KMS-11 (cell line): ENCODE measurements at regions not wholly inside any gene's neighbourhood (a gene's known extent, or its start where the extent isn't known, plus 50 kb on each side); places are given as distances from the start of the nearest gene placed in this dataset.

Experiments used
- H2AFZ ChIP-seq: fragments of 200-600 bp; sonication (generic); 2 replicates; pipeline ENCODE4 v1.6.1; 2016; ENCODE audit warnings: antibody characterized with exemption, mixed run types, low read depth
- H3K27ac ChIP-seq: fragments of 200-600 bp; sonication (generic); 2 replicates; pipeline ENCODE4 v1.6.1; 2016; ENCODE audit warnings: mild to moderate bottlenecking, mixed run types
- H3K27me3 ChIP-seq: fragments of 200-600 bp; sonication (generic); 2 replicates; pipeline ENCODE4 v1.6.1; 2017; ENCODE audit warnings: mild to moderate bottlenecking, low read depth, mixed run types, moderate library complexity; ENCODE audit not compliant: insufficient read depth
- H3K36me3 ChIP-seq: fragments of 200-600 bp; sonication (generic); 2 replicates; pipeline ENCODE4 v1.6.1; 2017; ENCODE audit warnings: mild to moderate bottlenecking, mixed run types; ENCODE audit not compliant: insufficient read depth
- H3K4me1 ChIP-seq: fragments of 200-600 bp; sonication (generic); 2 replicates; pipeline ENCODE4 v1.6.1; 2016; ENCODE audit warnings: mild to moderate bottlenecking, low read depth, mixed run types; ENCODE audit not compliant: poor library complexity, severe bottlenecking
- H3K4me2 ChIP-seq: fragments of 200-600 bp; sonication (generic); 2 replicates; pipeline ENCODE4 v1.7.0; 2016; ENCODE audit warnings: mild to moderate bottlenecking, mixed run types
- H3K4me3 ChIP-seq: fragments of 200-600 bp; sonication (generic); IDR thresholded peaks from 2 replicates; pipeline ENCODE4 v1.6.1; 2017; ENCODE audit warnings: low read depth, low read length, mixed read lengths; ENCODE audit not compliant: insufficient read depth
- H3K79me2 ChIP-seq: fragments of 200-600 bp; sonication (generic); 2 replicates; pipeline ENCODE4 v1.6.1; 2016; ENCODE audit warnings: low read depth, mixed run types; ENCODE audit not compliant: insufficient read depth
- H3K9ac ChIP-seq: fragments of 200-600 bp; sonication (generic); 2 replicates; pipeline ENCODE4 v1.6.1; 2016; ENCODE audit warnings: mild to moderate bottlenecking, mixed run types
- H4K20me1 ChIP-seq: fragments of 200-600 bp; sonication (generic); 2 replicates; pipeline ENCODE4 v1.6.1; 2016; ENCODE audit warnings: mild to moderate bottlenecking, mixed run types; ENCODE audit not compliant: insufficient read depth
- TF ChIP-seq, protein P1 (sequence below): fragments of 200-600 bp; sonication (generic); conservative IDR thresholded peaks from 2 replicates; pipeline ENCODE4 v1.6.1; 2017; ENCODE audit warnings: low read depth, mild to moderate bottlenecking, antibody characterized with exemption, low read length, moderate library complexity, mixed read lengths

- Histone ChIP-seq H4K20me1 (no peaks in the 10 kb centered on the region), H3K4me2 (no peak overlapping the region), H2AFZ (no peak overlapping the region), H3K4me1 (no peaks in the 10 kb centered on the region), H3K9ac (no peak overlapping the region), H3K4me3 (no peak overlapping the region), H3K36me3 (no peaks in the 10 kb centered on the region), H3K27ac (no peak overlapping the region), H3K27me3 (no peaks in the 10 kb centered on the region), H3K79me2 (no peaks in the 10 kb centered on the region)
- TF ChIP-seq, protein P1, sequence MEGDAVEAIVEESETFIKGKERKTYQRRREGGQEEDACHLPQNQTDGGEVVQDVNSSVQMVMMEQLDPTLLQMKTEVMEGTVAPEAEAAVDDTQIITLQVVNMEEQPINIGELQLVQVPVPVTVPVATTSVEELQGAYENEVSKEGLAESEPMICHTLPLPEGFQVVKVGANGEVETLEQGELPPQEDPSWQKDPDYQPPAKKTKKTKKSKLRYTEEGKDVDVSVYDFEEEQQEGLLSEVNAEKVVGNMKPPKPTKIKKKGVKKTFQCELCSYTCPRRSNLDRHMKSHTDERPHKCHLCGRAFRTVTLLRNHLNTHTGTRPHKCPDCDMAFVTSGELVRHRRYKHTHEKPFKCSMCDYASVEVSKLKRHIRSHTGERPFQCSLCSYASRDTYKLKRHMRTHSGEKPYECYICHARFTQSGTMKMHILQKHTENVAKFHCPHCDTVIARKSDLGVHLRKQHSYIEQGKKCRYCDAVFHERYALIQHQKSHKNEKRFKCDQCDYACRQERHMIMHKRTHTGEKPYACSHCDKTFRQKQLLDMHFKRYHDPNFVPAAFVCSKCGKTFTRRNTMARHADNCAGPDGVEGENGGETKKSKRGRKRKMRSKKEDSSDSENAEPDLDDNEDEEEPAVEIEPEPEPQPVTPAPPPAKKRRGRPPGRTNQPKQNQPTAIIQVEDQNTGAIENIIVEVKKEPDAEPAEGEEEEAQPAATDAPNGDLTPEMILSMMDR: no peak
Measured at GRCh38 chr14:98816195-98816594, 455.8 kb downstream of the BCL11B start.

- H2AFZ ChIP-seq: no peak overlapping the region
Measured at GRCh38 chr14:98816720-98817119, 455.3 kb downstream of the BCL11B start.

GRCh38 chr14:98819132-98819866 is 452.7 kb downstream of the BCL11B start:
- no peak overlapping the region for H3K27ac ChIP-seq
- no peak overlapping the region for H3K9ac ChIP-seq
- no peaks in the 10 kb centered on the region for H3K79me2 ChIP-seq
- no peak overlapping the region for H2AFZ ChIP-seq
- no peaks in the 10 kb centered on the region for H4K20me1 ChIP-seq
- no peaks in the 10 kb centered on the region for H3K36me3 ChIP-seq
- TF ChIP-seq, protein P1: no peak
- H3K4me1 ChIP-seq: no peaks in the 10 kb centered on the region
- no peaks in the 10 kb centered on the region for H3K27me3 ChIP-seq
- no peak overlapping the region for H3K4me2 ChIP-seq
- H3K4me3 ChIP-seq: no peak overlapping the region

More at GRCh38 chr14:98816720-98817119, 455.3 kb downstream of the BCL11B start:
- Histone ChIP-seq H4K20me1 (no peaks in the 10 kb centered on the region), H3K79me2 (no peaks in the 10 kb centered on the region), H3K4me1 (no peaks in the 10 kb centered on the region), H3K27ac (no peak overlapping the region), H3K36me3 (no peaks in the 10 kb centered on the region), H3K9ac (no peak overlapping the region), H3K4me3 (no peak overlapping the region), H3K4me2 (no peak overlapping the region), H3K27me3 (no peaks in the 10 kb centered on the region)
- TF ChIP-seq, protein P1: no peak

DNA sequence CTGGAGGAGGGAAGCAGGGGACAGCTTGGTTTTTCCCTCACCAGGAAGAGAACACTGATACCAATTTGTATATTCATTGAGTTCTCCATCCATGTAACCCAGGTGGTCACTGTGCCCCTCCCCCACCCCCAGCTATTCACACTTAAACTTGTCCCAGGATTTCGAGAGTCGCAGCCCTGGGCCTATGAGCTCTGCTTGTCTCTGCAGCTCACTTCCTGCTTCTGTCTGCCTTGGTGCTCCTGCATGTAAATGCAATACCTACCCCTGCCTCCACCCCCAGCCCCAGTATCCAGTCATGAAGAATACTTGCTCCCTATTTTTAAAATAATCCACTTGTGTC is 452.2 kb downstream of the BCL11B start:
- Histone ChIP-seq H4K20me1 (no peaks in the 10 kb centered on the region), H3K79me2 (no peaks in the 10 kb centered on the region), H3K9ac (no peak overlapping the region), H2AFZ (no peak overlapping the region), H3K27ac (no peak overlapping the region), H3K27me3 (no peaks in the 10 kb centered on the region), H3K4me1 (no peaks in the 10 kb centered on the region), H3K4me3 (no peak overlapping the region), H3K36me3 (no peaks in the 10 kb centered on the region), H3K4me2 (no peak overlapping the region)
- TF ChIP-seq, protein P1: no peak
